Upper lobe of left lung (tissue), 4 donors: ENCODE measurements at regions not wholly inside any gene's neighbourhood (a gene's known extent, or its start where the extent isn't known, plus 50 kb on each side); places are given as distances from the start of the nearest gene placed in this dataset.

Source experiments
- CTCF ChIP-seq, 6 experiments: fragments of 450-650 bp in 4 of 6; fragments of 200-600 bp in 2 of 6; sonication (generic) in 2 of 6; IDR thresholded peaks; one replicate each; pipeline ENCODE4 v1.5.1; 2016 to 2019; ENCODE audit warnings: antibody characterized with exemption in 6 of 6
- EP300 ChIP-seq, 4 donors: sonication (generic); formaldehyde crosslinking; IDR thresholded peaks; one replicate each; pipeline ENCODE4 v1.5.1; 2017; ENCODE audit warnings: antibody characterized with exemption in 4 of 4, control low read depth in 2 of 4
- POLR2A ChIP-seq, 4 donors: fragments of 450-650 bp; IDR thresholded peaks; one replicate each; pipeline ENCODE4 v1.5.1; 2016 to 2017; ENCODE audit warnings: antibody characterized with exemption in 4 of 4, mild to moderate bottlenecking in 2 of 4

- TF ChIP-seq CTCF (IDR thresholded peaks at IDR 0.05): no peak
- no peak for TF ChIP-seq EP300 (IDR thresholded peaks at IDR 0.05)
- TF ChIP-seq POLR2A (IDR thresholded peaks at IDR 0.05): no peak
Measured at GRCh38 chr13:94925263-94925662, 212.9 kb upstream of the SOX21 start.
